ENCODE measurements at regions not wholly inside any gene's neighbourhood (a gene's known extent, or its start where the extent isn't known, plus 50 kb on each side); places are given as distances from the start of the nearest gene placed in this dataset.

GRCh38 chr13:111004444-111004843 lies 89.6 kb upstream of the ANKRD10 start:
- peaks cover 17% of the 10 kb centered on the region for H3K4me1 ChIP-seq (ENCODE audit: control insufficient read depth, extremely low read depth, insufficient read depth, low read length)
- H3K27me3 ChIP-seq (ENCODE audit: control insufficient read depth in 2 of 2, insufficient read depth in 2 of 2, low read length in 2 of 2) = peaks cover 6 to 9% of the 10 kb centered on the region in 2 experiments
- H3K9me3 ChIP-seq (replicated peaks; ENCODE audit: control insufficient read depth, insufficient read depth, low read length) = no peaks in the 10 kb centered on the region
- DNase-seq (ENCODE audit: low read depth, low spot score) = no peak
- H3K4me2 ChIP-seq (ENCODE audit: insufficient read depth, low read length) = no peak overlapping the region
- TF ChIP-seq POLR2A (IDR thresholded peaks at IDR 0.05; ENCODE audit: low read depth, low read length) (no peak), CTCF (IDR thresholded peaks at IDR 0.05; ENCODE audit: extremely low read depth in 1 of 2, insufficient read depth in 1 of 2, low read depth in 1 of 2, low read length in 2 of 2) (no peak), MYC (IDR thresholded peaks at IDR 0.05; ENCODE audit: low read depth, low read length) (no peak), JUN (IDR thresholded peaks at IDR 0.05; ENCODE audit: borderline replicate concordance, insufficient read depth, insufficient read length, low read depth) (no peak), MAX (IDR thresholded peaks at IDR 0.05; ENCODE audit: insufficient read depth, insufficient read length) (no peak), FOS (IDR thresholded peaks at IDR 0.05; ENCODE audit: borderline replicate concordance, insufficient read depth, low read length) (no peak), EZH2 (IDR thresholded peaks at IDR 0.05; ENCODE audit: borderline replicate concordance, low read depth, low read length, severe bottlenecking) (no peak), GATA2 (IDR thresholded peaks at IDR 0.05; ENCODE audit: insufficient read depth, insufficient read length, low read depth, low read length) (no peak), POLR2AphosphoS5 (IDR thresholded peaks at IDR 0.05; ENCODE audit: insufficient read depth, low read depth, low read length) (no peak)
- H3K4me3 ChIP-seq (replicated peaks in 1 of 3; ENCODE audit: insufficient read depth in 1 of 3, low read depth in 1 of 3, low read length in 3 of 3) = no peak overlapping the region
- no peak overlapping the region for H2AFZ ChIP-seq (ENCODE audit: low read depth, low read length)
- dilution Hi-C loops (cut with MboI; ENCODE audit: extremely low pct_ligation_motif_present, low sequenced_read_pairs) (no loop called here), intact Hi-C loops (cut with micrococcal nuclease) (no loop called here)
- ChIA-PET POLR2A (no interaction called here), CTCF (no interaction called here)
- no TSS peak for BruUV-seq (replicated peaks)
- H3K36me3 ChIP-seq (ENCODE audit: control insufficient read depth in 2 of 2, extremely low read depth in 1 of 2, insufficient read depth in 2 of 2, low read length in 2 of 2) = no peaks in the 10 kb centered on the region
- H3K9ac ChIP-seq (replicated peaks; ENCODE audit: extremely low read depth, insufficient read depth, low read length) = no peak overlapping the region
- FAIRE-seq = no peak
- H3K27ac ChIP-seq (ENCODE audit: insufficient read depth, low read depth, low read length) = no peak overlapping the region
- H4K20me1 ChIP-seq (replicated peaks; ENCODE audit: control insufficient read depth, extremely low read depth, insufficient read depth, low read length) = no peaks in the 10 kb centered on the region
- H3K9me1 ChIP-seq (replicated peaks; ENCODE audit: control insufficient read depth, extremely low read depth, insufficient read depth, low read length) = no peaks in the 10 kb centered on the region
- H3K79me2 ChIP-seq (ENCODE audit: control insufficient read depth, insufficient read depth, low read length) = no peaks in the 10 kb centered on the region

All from endothelial cell of umbilical vein (primary cell).